Tibial artery (tissue), 4 donors: ENCODE measurements at regions not wholly inside any gene's neighbourhood (a gene's known extent, or its start where the extent isn't known, plus 50 kb on each side); places are given as distances from the start of the nearest gene placed in this dataset.

ENCODE experiments used
- DNase-seq, 2 donors: peaks; one replicate each; pipeline ENCODE4 v3.0.0-alpha.2; 2019
- H3K27ac ChIP-seq, 2 donors: fragments of 200-600 bp; sonication (generic) in 1 of 2; 1 replicate in 1 of 2; 2 replicates in 1 of 2; pipeline ENCODE4 v1.5.1; 2018 to 2019; ENCODE audit warnings: mild to moderate bottlenecking in 1 of 2
- H3K27me3 ChIP-seq, 2 donors: fragments of 200-600 bp; sonication (generic) in 1 of 2; one replicate each; pipeline versions ENCODE4 v1.5.1 to v1.6.0; 2016 to 2019
- H3K36me3 ChIP-seq, 3 donors: fragments of 200-600 bp; sonication (generic) in 2 of 3; one replicate each; pipeline ENCODE4 v1.5.1; 2016 to 2019; ENCODE audit warnings: mild to moderate bottlenecking in 2 of 3
- H3K4me1 ChIP-seq, 4 donors: fragments of 200-600 bp; sonication (generic) in 2 of 4; 1 replicate in 3 of 4; 2 replicates in 1 of 4; pipeline ENCODE4 v1.5.1; 2016 to 2019
- H3K4me3 ChIP-seq, 2 donors: fragments of 200-600 bp; sonication (generic) in 1 of 2; 1 replicate in 1 of 2; 2 replicates in 1 of 2; pipeline ENCODE4 v1.5.1; 2018 to 2019; ENCODE audit warnings: mild to moderate bottlenecking in 2 of 2
- H3K9me3 ChIP-seq, 3 donors: fragments of 200-600 bp; sonication (generic) in 1 of 3; one replicate each; pipeline ENCODE4 v1.5.1; 2016 to 2019
- CTCF ChIP-seq, 2 experiments: fragments of 200-600 bp in 1 of 2; fragments of 450-650 bp in 1 of 2; IDR thresholded peaks; one replicate each; pipeline ENCODE4 v1.5.1; 2017 to 2019; ENCODE audit warnings: antibody characterized with exemption in 2 of 2, mild to moderate bottlenecking in 1 of 2, moderate library complexity in 1 of 2
- intact Hi-C: fragments of 100-400 bp; cut with DNase I; formaldehyde crosslinking; loops from one replicate; pipeline ENCODE4 v1.15.0; 2023; ENCODE audit warnings: low total_unique reads

DNA sequence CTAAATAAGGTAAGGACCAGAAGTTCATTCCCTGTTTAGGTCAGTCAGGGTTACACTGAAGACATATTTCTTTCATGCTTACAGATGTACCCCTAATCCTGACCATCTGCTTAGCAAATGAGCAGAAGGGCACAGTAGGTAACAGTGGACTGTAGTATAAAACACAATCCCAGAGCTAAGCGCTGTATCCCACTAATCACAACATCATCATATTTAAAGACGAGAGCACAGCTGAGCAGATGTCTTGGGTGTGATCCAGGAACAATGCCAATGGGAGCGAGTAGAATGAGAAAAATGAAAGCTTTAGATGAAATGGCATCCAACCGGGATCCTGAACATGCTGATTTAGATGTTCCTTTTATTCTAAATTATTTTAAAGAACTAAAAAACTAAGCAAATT is 213.4 kb downstream of the CCER1 start:
- TF ChIP-seq CTCF (IDR thresholded peaks at IDR 0.05) = no peak
- H3K27me3 ChIP-seq = no peaks in the 10 kb centered on the region

GRCh38 chr12:90729736-90730135 is 225.2 kb downstream of the CCER1 start:
- TF ChIP-seq CTCF (IDR thresholded peaks at IDR 0.05) = no peak
- H3K36me3 ChIP-seq = no peaks in the 10 kb centered on the region
- H3K4me3 ChIP-seq = no peak overlapping the region
- H3K27me3 ChIP-seq = no peaks in the 10 kb centered on the region
- H3K27ac ChIP-seq = no peak overlapping the region
- intact Hi-C loops = no loop called here
- no peaks in the 10 kb centered on the region for H3K4me1 ChIP-seq
- no peaks in the 10 kb centered on the region for H3K9me3 ChIP-seq
- no peak for DNase-seq

More for the DNA sequence above, 213.4 kb downstream of the CCER1 start:
- intact Hi-C loops = no loop called here
- DNase-seq = no peak
- Histone ChIP-seq H3K27ac (no peak overlapping the region), H3K36me3 (no peaks in the 10 kb centered on the region), H3K4me3 (no peak overlapping the region), H3K9me3 (no peaks in the 10 kb centered on the region), H3K4me1 (no peaks in the 10 kb centered on the region)

DNA sequence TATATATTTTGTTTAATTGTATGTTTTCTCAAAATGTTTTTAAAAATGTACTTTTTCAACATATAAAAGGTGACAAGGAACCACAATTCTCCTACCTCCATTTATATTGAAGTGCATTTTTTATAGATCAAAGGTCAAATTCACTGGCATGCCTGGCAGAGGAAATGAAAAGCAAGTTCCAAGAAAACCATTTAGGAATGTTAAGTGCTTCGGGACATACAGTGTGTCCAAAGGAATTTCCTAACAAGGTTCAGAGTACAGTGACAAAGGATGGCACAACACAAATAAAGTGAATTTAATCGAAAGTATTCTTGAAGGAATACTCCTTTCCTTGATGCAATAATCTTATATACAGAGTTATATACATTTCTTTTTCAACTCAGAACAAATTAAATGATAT is 242.3 kb downstream of the CCER1 start:
- intact Hi-C loops = no loop called here
- H3K27ac ChIP-seq = no peak overlapping the region
- no peak for DNase-seq

DNA sequence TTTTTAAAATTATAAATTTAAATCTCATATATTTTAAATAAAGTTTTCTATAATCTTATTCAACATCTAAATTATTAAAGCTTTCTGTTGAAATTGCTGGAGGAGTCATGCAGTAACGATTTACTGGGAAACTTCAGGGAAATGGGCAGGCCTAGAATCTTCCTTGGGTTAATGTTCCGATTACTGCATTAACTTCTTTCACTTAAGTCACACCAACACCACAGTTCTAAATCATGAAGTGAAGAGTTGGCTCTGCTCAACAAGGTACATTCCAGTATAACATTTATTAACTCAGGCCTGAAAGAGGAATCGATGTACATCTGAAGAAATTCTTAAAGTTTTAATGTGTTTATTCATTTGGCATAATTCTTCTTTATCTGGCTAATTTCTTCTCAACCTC is 244.3 kb downstream of the CCER1 start:
- H3K9me3 ChIP-seq = no peaks in the 10 kb centered on the region
- DNase-seq = no peak
- TF ChIP-seq CTCF (IDR thresholded peaks at IDR 0.05) = no peak
- no peaks in the 10 kb centered on the region for H3K4me1 ChIP-seq
- H3K27ac ChIP-seq = no peak overlapping the region
- no peaks in the 10 kb centered on the region for H3K27me3 ChIP-seq
- intact Hi-C loops = no loop called here
- H3K4me3 ChIP-seq = no peak overlapping the region
- no peaks in the 10 kb centered on the region for H3K36me3 ChIP-seq

More for the DNA sequence above, 242.3 kb downstream of the CCER1 start:
- no peak for TF ChIP-seq CTCF (IDR thresholded peaks at IDR 0.05)
- H3K4me1 ChIP-seq = no peaks in the 10 kb centered on the region
- no peaks in the 10 kb centered on the region for H3K9me3 ChIP-seq
- no peaks in the 10 kb centered on the region for H3K27me3 ChIP-seq
- H3K36me3 ChIP-seq = no peaks in the 10 kb centered on the region
- H3K4me3 ChIP-seq = no peak overlapping the region

DNA sequence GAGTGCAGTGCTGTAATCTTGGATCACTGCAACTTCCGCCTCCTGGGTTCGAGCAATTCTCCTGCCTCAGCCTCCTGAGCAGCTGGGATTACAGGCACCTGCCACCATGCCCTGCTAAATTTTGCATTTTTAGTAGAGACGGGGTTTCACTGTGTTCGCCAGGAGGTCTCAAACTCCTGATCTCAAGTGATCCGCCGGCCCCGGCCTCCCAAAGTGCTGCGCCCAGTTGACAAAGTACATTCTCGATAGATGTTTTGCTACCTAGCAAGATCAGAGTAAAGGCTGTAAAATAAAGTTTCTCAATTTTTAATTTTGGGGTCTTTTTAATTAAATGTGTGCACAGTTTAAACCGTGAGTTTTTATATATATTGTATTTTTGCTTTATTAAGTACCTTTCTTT is 248.9 kb downstream of the CCER1 start:
- no peak overlapping the region for H3K27ac ChIP-seq
- no peak overlapping the region for H3K4me3 ChIP-seq
- no peak for DNase-seq
- intact Hi-C loops = no loop called here
- H3K27me3 ChIP-seq = no peaks in the 10 kb centered on the region
- no peaks in the 10 kb centered on the region for H3K36me3 ChIP-seq
- H3K9me3 ChIP-seq = no peaks in the 10 kb centered on the region
- TF ChIP-seq CTCF (IDR thresholded peaks at IDR 0.05) = no peak
- no peaks in the 10 kb centered on the region for H3K4me1 ChIP-seq

GRCh38 chr12:90695415-90695814 is 259.6 kb downstream of the CCER1 start:
- Histone ChIP-seq H3K4me3 (no peak overlapping the region), H3K4me1 (no peaks in the 10 kb centered on the region), H3K27ac (no peak overlapping the region), H3K27me3 (no peaks in the 10 kb centered on the region), H3K9me3 (no peaks in the 10 kb centered on the region), H3K36me3 (no peaks in the 10 kb centered on the region)
- DNase-seq = no peak
- TF ChIP-seq CTCF (IDR thresholded peaks at IDR 0.05) = no peak
- intact Hi-C loops = no loop called here
